ENCODE measurements at regions not wholly inside any gene's neighbourhood (a gene's known extent, or its start where the extent isn't known, plus 50 kb on each side); places are given as distances from the start of the nearest gene placed in this dataset.
A peak's percentile ranks its signal among the peaks of the same experiment; 100 is the strongest.

DNA sequence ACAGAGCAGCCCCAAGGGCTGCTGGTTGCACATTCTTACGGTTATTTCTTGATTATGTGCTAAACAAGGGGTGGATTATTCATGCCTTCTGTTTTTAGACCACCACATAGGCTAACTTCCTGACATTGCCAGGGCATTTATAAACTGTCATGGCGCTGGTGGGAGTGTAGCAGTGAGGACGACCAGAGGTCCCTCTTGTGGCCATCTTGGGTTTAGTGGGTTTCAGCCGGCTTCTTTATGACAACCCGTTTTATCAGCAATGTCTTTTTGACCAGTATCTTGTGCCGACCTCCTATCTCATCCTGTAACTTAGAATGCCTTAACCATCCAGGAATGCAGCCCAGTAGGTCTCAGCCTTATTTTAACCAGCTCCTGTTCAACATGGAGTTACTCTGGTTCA is 212.4 kb upstream of the GRID2 start:
- Mint-ChIP-seq H3K4me3 (no peak overlapping the region), H3K9me3 (peaks cover 19% of the 10 kb centered on the region), H3K36me3 (peaks cover 14% of the 10 kb centered on the region), H3K27me3 (ENCODE audit: low read depth) (no peaks in the 10 kb centered on the region), H3K27ac (no peak overlapping the region), H3K4me1 (peaks cover 35% of the 10 kb centered on the region)
- ATAC-seq (peak; percentile 78), DNase-seq (ENCODE audit: low spot score) (peak; percentile 49)
- TF ChIP-seq, protein P1, sequence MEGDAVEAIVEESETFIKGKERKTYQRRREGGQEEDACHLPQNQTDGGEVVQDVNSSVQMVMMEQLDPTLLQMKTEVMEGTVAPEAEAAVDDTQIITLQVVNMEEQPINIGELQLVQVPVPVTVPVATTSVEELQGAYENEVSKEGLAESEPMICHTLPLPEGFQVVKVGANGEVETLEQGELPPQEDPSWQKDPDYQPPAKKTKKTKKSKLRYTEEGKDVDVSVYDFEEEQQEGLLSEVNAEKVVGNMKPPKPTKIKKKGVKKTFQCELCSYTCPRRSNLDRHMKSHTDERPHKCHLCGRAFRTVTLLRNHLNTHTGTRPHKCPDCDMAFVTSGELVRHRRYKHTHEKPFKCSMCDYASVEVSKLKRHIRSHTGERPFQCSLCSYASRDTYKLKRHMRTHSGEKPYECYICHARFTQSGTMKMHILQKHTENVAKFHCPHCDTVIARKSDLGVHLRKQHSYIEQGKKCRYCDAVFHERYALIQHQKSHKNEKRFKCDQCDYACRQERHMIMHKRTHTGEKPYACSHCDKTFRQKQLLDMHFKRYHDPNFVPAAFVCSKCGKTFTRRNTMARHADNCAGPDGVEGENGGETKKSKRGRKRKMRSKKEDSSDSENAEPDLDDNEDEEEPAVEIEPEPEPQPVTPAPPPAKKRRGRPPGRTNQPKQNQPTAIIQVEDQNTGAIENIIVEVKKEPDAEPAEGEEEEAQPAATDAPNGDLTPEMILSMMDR (IDR thresholded peaks at IDR 0.05) = peak; percentile 43
- no peak for TF ChIP-seq RORB (CRISPR knock-in tag; IDR thresholded peaks at IDR 0.05)
- POLR2A ChIA-PET = no interaction called here
- CTCF ChIA-PET = no interaction called here

GRCh38 chr4:92099861-92100260 is 203.9 kb upstream of the GRID2 start:
- DNase-seq (ENCODE audit: low spot score) (no peak), ATAC-seq (no peak)
- Mint-ChIP-seq H3K4me1 (0 out of 2 replicates have a peak, but pooled peaks cover 4% of the 10 kb centered on the region), H3K27me3 (ENCODE audit: low read depth) (peaks cover 7% of the 10 kb centered on the region; the same call in 1 of the 2 replicates), H3K36me3 (no peaks in the 10 kb centered on the region), H3K4me3 (no peak overlapping the region), H3K27ac (no peak overlapping the region), H3K9me3 (no peaks in the 10 kb centered on the region)
- ChIA-PET CTCF (no interaction called here), POLR2A (no interaction called here)
- TF ChIP-seq CBFB (CRISPR knock-in tag; IDR thresholded peaks at IDR 0.05; ENCODE audit: low read depth) (no peak), JUN (CRISPR knock-in tag; IDR thresholded peaks at IDR 0.05) (no peak), FOXK1 (CRISPR knock-in tag; IDR thresholded peaks at IDR 0.05) (no peak), EMX1 (CRISPR knock-in tag; IDR thresholded peaks at IDR 0.05) (no peak), NR1H2 (CRISPR knock-in tag; IDR thresholded peaks at IDR 0.05) (no peak), E2F4 (CRISPR knock-in tag; IDR thresholded peaks at IDR 0.05; ENCODE audit: borderline replicate concordance, low read depth) (no peak), SOX15 (CRISPR knock-in tag; IDR thresholded peaks at IDR 0.05) (no peak)
- TF ChIP-seq, protein P2, sequence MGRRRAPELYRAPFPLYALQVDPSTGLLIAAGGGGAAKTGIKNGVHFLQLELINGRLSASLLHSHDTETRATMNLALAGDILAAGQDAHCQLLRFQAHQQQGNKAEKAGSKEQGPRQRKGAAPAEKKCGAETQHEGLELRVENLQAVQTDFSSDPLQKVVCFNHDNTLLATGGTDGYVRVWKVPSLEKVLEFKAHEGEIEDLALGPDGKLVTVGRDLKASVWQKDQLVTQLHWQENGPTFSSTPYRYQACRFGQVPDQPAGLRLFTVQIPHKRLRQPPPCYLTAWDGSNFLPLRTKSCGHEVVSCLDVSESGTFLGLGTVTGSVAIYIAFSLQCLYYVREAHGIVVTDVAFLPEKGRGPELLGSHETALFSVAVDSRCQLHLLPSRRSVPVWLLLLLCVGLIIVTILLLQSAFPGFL (CRISPR knock-in tag; IDR thresholded peaks at IDR 0.05; ENCODE audit: borderline replicate concordance) = no peak

DNA sequence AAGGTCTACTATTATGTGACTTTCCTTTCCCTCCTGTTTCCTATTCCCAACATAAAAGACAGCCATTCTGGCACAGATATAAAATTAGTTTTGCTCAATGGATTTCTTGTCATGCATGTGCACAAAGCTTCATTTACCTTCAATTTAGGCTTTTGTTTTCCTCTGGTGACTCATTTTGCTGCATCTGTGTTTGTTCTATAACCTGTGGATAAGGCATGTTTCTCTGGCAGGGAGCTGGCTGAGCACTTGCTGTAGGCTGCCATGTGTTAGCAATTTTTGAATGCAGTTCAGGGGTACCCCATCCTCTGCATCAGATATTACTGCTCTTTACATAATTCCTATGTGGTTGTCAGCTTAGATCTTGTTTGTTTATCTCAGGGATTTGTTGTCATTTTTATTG is 202.8 kb upstream of the GRID2 start:
- Mint-ChIP-seq H3K4me1 (0 out of 2 replicates have a peak, but pooled peaks cover 4% of the 10 kb centered on the region), H3K27me3 (ENCODE audit: low read depth) (peaks cover 7% of the 10 kb centered on the region; the same call in 1 of the 2 replicates), H3K9me3 (no peaks in the 10 kb centered on the region), H3K36me3 (no peaks in the 10 kb centered on the region), H3K4me3 (no peak overlapping the region), H3K27ac (no peak overlapping the region)
- POLR2A ChIA-PET = interaction anchor here (0.5 kb wide), 1 partner anchor 1049 kb away, joined by 3 read pairs; no protein-coding TSS in a partner anchor
- ATAC-seq = no peak
- CTCF ChIA-PET = interaction anchor here (0.6 kb wide), 1 partner anchor 23 kb away, joined by 3 read pairs; no protein-coding TSS in a partner anchor
- no peak for DNase-seq (ENCODE audit: low spot score)
- TF ChIP-seq ATF1 (CRISPR knock-in tag; IDR thresholded peaks at IDR 0.05) (no peak), TEAD1 (CRISPR knock-in tag; IDR thresholded peaks at IDR 0.05) (no peak), ZNF423 (CRISPR knock-in tag; IDR thresholded peaks at IDR 0.05) (no peak), HMGA2 (CRISPR knock-in tag; IDR thresholded peaks at IDR 0.05) (no peak)
- TF ChIP-seq, protein P2 (CRISPR knock-in tag; IDR thresholded peaks at IDR 0.05; ENCODE audit: borderline replicate concordance) = no peak

DNA sequence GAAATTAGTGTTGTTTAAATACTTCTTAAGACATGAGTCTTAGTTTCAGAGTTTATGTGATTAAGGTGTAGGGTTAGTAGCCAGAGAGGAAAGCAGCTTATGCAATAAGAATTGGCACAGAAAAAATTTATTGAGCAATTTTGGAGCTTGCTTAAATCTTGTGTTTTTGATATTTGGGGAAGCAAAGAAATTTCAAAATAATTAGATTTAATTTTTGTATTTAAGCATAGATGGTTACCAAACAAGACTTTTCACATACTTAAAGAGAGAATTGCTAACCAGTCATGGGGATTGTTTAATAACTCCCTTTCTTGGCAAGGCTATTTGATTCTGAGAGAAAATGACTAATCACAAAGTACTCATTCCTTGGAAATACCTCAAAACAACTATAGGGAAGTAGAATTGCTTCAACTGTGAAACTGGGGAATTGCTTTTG is 202.0 kb upstream of the GRID2 start:
- Mint-ChIP-seq H3K4me1 (0 out of 2 replicates have a peak, but pooled peaks cover 4% of the 10 kb centered on the region), H3K9me3 (no peaks in the 10 kb centered on the region), H3K36me3 (no peaks in the 10 kb centered on the region), H3K4me3 (no peak overlapping the region), H3K27me3 (ENCODE audit: low read depth) (peaks cover 7% of the 10 kb centered on the region; the same call in 1 of the 2 replicates), H3K27ac (no peak overlapping the region)
- ChIA-PET POLR2A (no interaction called here), CTCF (no interaction called here)
- no peak for TF ChIP-seq ERG (CRISPR knock-in tag; IDR thresholded peaks at IDR 0.05)
- no peak for TF ChIP-seq GRHL2 (CRISPR knock-in tag; IDR thresholded peaks at IDR 0.05; ENCODE audit: insufficient replicate concordance, severe bottlenecking)
- TF ChIP-seq, protein P3, sequence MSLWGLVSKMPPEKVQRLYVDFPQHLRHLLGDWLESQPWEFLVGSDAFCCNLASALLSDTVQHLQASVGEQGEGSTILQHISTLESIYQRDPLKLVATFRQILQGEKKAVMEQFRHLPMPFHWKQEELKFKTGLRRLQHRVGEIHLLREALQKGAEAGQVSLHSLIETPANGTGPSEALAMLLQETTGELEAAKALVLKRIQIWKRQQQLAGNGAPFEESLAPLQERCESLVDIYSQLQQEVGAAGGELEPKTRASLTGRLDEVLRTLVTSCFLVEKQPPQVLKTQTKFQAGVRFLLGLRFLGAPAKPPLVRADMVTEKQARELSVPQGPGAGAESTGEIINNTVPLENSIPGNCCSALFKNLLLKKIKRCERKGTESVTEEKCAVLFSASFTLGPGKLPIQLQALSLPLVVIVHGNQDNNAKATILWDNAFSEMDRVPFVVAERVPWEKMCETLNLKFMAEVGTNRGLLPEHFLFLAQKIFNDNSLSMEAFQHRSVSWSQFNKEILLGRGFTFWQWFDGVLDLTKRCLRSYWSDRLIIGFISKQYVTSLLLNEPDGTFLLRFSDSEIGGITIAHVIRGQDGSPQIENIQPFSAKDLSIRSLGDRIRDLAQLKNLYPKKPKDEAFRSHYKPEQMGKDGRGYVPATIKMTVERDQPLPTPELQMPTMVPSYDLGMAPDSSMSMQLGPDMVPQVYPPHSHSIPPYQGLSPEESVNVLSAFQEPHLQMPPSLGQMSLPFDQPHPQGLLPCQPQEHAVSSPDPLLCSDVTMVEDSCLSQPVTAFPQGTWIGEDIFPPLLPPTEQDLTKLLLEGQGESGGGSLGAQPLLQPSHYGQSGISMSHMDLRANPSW (CRISPR knock-in tag; conservative IDR thresholded peaks at IDR 0.05; ENCODE audit: low read depth) = no peak
- no peak for ATAC-seq
- DNase-seq (ENCODE audit: low spot score) = no peak
